Immature natural killer cell (primary cell): ENCODE measurements at regions not wholly inside any gene's neighbourhood (a gene's known extent, or its start where the extent isn't known, plus 50 kb on each side); places are given as distances from the start of the nearest gene placed in this dataset.

Experiments
- DNase-seq, 3 donors: peaks; one replicate each; pipeline ENCODE4 v3.0.0; 2022; ENCODE audit warnings: mixed read lengths in 1 of 3
- H3K27ac Mint-ChIP-seq, 6 donors: one replicate each; pipeline ENCODE4 v1.8.0; 2020; ENCODE audit warnings: mixed read lengths in 6 of 6, mild to moderate bottlenecking in 5 of 6, inconsistent platforms in 4 of 6, moderate library complexity in 3 of 6
- H3K27me3 Mint-ChIP-seq, 3 donors: one replicate each; pipeline ENCODE4 v1.8.0; 2020 to 2021; ENCODE audit warnings: low read depth in 3 of 3, mild to moderate bottlenecking in 3 of 3, mixed read lengths in 3 of 3, moderate library complexity in 3 of 3, inconsistent platforms in 1 of 3
- H3K36me3 Mint-ChIP-seq, 3 donors: one replicate each; pipeline ENCODE4 v1.8.0; 2020; ENCODE audit warnings: mixed read lengths in 3 of 3, inconsistent platforms in 2 of 3, mild to moderate bottlenecking in 2 of 3
- H3K4me1 Mint-ChIP-seq, 2 donors: one replicate each; pipeline ENCODE4 v1.8.0; 2020; ENCODE audit warnings: inconsistent platforms in 2 of 2, mild to moderate bottlenecking in 2 of 2, mixed read lengths in 2 of 2, moderate library complexity in 1 of 2
- H3K4me3 Mint-ChIP-seq, 5 donors: one replicate each; pipeline ENCODE4 v1.8.0; 2020; ENCODE audit warnings: mild to moderate bottlenecking in 5 of 5, mixed read lengths in 5 of 5, inconsistent platforms in 3 of 5, moderate library complexity in 3 of 5
- H3K9me3 Mint-ChIP-seq, 6 donors: one replicate each; pipeline ENCODE4 v1.8.0; 2020; ENCODE audit warnings: mild to moderate bottlenecking in 6 of 6, mixed read lengths in 6 of 6, inconsistent platforms in 4 of 6, moderate library complexity in 3 of 6

DNA sequence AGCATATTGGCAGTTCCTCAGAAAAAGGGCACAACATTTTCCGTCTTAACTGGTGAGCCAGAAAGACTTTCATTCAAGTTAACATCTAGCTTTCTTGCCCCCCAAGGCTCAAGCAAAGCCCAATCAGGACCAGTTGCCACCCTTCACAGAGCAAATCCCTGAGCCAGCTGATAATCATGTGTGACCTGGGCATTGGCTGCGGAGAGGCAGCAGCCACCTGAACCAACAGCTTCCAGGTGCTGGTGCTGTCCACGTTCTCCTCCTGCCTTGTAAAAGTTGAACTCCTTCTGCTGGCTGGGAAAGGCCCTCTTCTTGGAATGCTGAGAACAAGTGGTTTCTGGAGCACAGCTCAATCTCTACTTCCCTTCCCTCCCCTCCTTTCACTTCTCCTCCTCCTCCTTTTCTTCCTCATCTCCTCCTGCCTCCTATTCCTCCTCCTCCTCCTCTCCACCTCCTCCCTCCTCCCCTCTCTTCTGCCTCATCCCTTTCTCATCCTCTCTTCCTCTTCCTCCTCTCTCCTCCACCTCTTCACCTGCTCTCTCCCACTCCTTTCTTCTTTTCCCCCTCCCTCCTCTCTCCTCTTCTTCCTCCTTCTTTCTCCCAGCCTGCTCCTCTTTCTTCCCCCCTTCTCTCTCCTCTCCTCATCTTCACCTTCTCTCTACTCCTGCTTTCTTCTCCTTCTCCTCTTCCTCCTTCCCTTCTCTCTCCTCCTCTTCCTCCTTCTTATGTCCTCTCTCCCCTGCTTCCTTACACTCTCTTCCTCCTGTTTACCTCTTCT lies 140.6 kb downstream of the JCAD start:
- no peak overlapping the region for H3K27ac Mint-ChIP-seq
- no peaks in the 10 kb centered on the region for H3K4me1 Mint-ChIP-seq
- H3K36me3 Mint-ChIP-seq = no peaks in the 10 kb centered on the region
- no peaks in the 10 kb centered on the region for H3K9me3 Mint-ChIP-seq
- H3K4me3 Mint-ChIP-seq = no peak overlapping the region
- peaks cover 2 to 9% (median 3%) of the 10 kb centered on the region in 3 donors for H3K27me3 Mint-ChIP-seq
- no peak for DNase-seq

GRCh38 chr10:29917311-29917710 lies 142.1 kb downstream of the JCAD start:
- no peak for DNase-seq
- Mint-ChIP-seq H3K36me3 (no peaks in the 10 kb centered on the region), H3K9me3 (no peaks in the 10 kb centered on the region), H3K4me3 (no peak overlapping the region), H3K4me1 (no peaks in the 10 kb centered on the region), H3K27me3 (peaks cover 2 to 9% (median 2%) of the 10 kb centered on the region in 3 donors), H3K27ac (no peak overlapping the region)

DNA sequence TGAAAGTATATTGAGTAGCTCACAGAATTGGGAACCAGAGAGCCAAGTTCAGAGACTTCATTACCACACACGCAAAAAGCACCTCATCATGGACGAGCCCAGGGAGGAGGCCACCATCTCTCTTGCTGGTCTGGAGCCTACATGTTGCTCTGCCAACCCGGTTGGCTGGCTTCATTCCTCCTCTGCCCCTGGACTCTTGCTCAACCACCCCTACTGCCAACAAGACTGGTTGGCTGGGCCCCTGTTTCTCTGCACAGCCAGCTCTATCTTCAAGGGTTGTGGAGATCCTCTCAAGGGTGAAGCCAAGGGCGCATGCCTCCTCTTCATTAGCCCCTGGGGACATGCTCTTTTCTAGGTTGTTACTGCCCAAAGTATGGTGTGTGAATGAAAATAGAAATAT lies 142.7 kb downstream of the JCAD start:
- no peak overlapping the region for H3K27ac Mint-ChIP-seq
- H3K4me1 Mint-ChIP-seq = no peaks in the 10 kb centered on the region
- H3K36me3 Mint-ChIP-seq = no peaks in the 10 kb centered on the region
- no peak overlapping the region for H3K4me3 Mint-ChIP-seq
- no peak for DNase-seq
- H3K27me3 Mint-ChIP-seq = peaks cover 2 to 9% (median 2%) of the 10 kb centered on the region in 3 donors
- H3K9me3 Mint-ChIP-seq = no peaks in the 10 kb centered on the region

DNA sequence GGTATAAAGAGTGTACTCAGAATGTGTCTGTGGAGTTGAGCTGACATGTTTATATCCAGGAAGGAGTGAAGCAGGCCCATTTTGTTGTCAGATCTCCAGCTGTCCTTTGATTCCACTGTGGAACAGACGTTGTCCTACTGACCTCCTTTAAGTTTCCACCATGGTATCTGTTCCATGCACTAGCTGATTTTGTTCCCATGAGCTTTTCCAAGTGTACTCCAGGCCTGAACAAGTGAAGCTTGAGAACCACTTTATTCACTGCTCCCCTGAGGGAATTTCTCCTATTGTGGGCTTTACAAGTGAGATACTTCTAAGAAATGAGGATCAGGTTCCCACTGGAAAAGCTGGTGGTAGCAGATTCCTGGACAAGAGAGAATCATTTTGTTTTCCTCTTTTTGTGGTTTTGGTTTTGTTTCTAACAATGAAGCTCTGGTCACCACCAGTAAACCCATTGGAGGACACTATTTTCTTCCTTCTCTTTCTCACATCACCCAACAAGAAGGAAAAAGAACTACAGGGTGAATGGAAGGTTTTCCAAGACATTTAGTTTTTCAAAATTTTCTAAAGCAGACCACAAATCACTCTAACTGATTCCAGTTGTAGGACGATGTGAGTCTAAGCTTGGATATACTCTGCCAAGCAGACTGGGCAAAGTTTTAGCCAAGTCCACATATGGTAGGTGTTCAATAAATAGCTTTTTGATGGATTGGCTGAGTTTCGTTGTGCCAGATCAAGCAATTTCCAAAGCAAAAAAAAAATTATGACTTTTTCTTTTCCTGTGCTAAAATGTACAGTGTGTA lies 144.2 kb downstream of the JCAD start:
- no peaks in the 10 kb centered on the region for H3K36me3 Mint-ChIP-seq
- no peaks in the 10 kb centered on the region for H3K4me1 Mint-ChIP-seq
- H3K9me3 Mint-ChIP-seq = peaks cover 0 to 2% (median 0%) of the 10 kb centered on the region in 6 donors
- H3K27ac Mint-ChIP-seq = no peak overlapping the region
- no peak for DNase-seq
- peaks cover 2 to 15% (median 4%) of the 10 kb centered on the region in 3 donors for H3K27me3 Mint-ChIP-seq
- H3K4me3 Mint-ChIP-seq = no peak overlapping the region

DNA sequence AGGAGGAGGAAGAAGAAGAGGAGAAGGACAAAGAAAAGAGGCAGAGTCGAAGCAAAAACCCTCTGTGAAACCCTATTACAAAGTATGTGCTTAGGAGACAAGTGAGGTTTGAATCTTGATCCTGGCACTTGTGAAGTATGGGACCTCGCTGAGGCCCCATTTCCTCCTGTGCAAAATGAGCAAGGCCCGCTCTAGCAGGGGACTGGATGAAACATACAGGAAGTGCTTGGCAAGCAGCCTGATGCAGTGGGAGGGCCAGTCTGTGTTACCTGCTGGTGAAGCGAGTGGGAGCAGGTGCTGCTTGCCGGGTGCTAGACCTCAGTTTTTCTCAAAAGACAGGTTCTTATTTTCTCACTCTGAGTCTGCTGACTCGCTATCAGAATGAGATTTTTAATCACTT lies 150.4 kb downstream of the JCAD start:
- H3K27me3 Mint-ChIP-seq = peaks cover 2 to 12% (median 5%) of the 10 kb centered on the region in 3 donors
- H3K27ac Mint-ChIP-seq = no peak overlapping the region
- H3K36me3 Mint-ChIP-seq = no peaks in the 10 kb centered on the region
- peaks cover 4 to 8% of the 10 kb centered on the region in 2 donors for H3K4me1 Mint-ChIP-seq
- H3K4me3 Mint-ChIP-seq = no peak overlapping the region
- no peak for DNase-seq
- peaks cover 0 to 5% (median 0%) of the 10 kb centered on the region in 6 donors for H3K9me3 Mint-ChIP-seq

DNA sequence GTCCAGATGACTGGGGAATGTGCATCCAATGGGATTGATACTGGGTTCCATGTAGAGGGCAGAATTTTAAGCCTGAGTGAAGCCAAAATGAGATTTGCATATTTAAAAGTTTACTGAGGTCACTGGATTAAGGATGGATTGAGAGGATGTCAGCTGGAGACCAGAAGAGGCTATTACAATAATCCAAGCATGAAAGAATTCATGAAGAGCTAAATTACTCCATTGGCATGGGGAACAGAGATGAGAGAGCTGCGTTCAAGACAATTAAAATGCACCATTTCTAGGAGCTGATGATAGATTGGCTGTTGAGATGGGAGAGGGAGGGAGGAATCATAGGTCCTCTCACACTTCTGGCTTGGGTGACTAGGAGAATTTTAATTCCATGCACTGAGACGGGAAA lies 158.5 kb downstream of the JCAD start:
- no peak overlapping the region for H3K4me3 Mint-ChIP-seq
- H3K27me3 Mint-ChIP-seq = peaks cover 0 to 5% (median 4%) of the 10 kb centered on the region in 3 donors
- no peaks in the 10 kb centered on the region for H3K4me1 Mint-ChIP-seq
- no peaks in the 10 kb centered on the region for H3K36me3 Mint-ChIP-seq
- no peak for DNase-seq
- H3K9me3 Mint-ChIP-seq = peaks cover 0 to 3% (median 0%) of the 10 kb centered on the region in 6 donors
- H3K27ac Mint-ChIP-seq = no peak overlapping the region

DNA sequence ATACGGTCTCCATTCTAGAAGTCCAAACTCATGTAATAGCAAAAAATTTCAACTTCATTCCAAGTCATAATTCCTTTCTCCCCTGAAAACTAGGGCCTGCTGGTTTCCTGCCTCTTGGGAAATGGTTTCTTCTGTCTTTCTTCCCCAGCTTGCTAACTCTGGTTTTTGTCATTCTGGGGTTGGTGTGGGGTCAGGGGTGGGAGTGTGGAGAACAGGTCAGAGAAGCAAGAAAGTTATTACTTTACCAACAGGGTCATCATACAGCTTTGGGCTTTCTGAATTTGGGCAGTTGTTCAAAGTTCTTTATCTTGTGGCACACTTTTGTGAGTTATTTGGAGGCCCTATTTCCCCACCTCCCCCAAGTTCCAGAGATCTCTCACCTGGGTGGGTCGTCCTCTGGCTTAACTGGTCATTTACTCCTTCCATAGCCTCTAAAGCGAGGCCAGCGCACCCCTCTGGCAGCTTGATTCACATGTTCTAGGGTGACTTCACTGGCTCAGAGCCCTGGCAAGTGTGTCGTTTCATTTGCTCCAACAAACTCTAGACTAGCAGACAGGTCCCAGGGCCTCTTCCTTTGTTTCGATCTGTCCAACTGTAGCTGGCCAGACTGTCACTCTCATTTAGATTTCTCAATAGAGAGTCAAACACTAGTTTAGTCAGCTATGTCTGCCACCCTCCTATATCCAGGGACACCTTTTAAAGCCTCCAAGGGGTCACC lies 161.2 kb downstream of the JCAD start:
- no peak overlapping the region for H3K27ac Mint-ChIP-seq
- no peaks in the 10 kb centered on the region for H3K4me1 Mint-ChIP-seq
- H3K9me3 Mint-ChIP-seq = peaks cover 0 to 3% (median 0%) of the 10 kb centered on the region in 6 donors
- no peak overlapping the region for H3K4me3 Mint-ChIP-seq
- no peak for DNase-seq
- peaks cover 0 to 11% (median 5%) of the 10 kb centered on the region in 3 donors for H3K27me3 Mint-ChIP-seq
- no peaks in the 10 kb centered on the region for H3K36me3 Mint-ChIP-seq

GRCh38 chr10:29897430-29897829 lies 162.0 kb downstream of the JCAD start:
- Mint-ChIP-seq H3K9me3 (peaks cover 0 to 3% (median 0%) of the 10 kb centered on the region in 6 donors), H3K36me3 (no peaks in the 10 kb centered on the region), H3K4me1 (no peaks in the 10 kb centered on the region), H3K27me3 (peaks cover 0 to 11% (median 5%) of the 10 kb centered on the region in 3 donors), H3K4me3 (no peak overlapping the region), H3K27ac (no peak overlapping the region)
- no peak for DNase-seq

GRCh38 chr10:29896053-29896452 lies 163.3 kb downstream of the JCAD start:
- H3K27me3 Mint-ChIP-seq = peaks cover 0 to 11% (median 3%) of the 10 kb centered on the region in 3 donors
- peaks cover 0 to 3% (median 0%) of the 10 kb centered on the region in 6 donors for H3K9me3 Mint-ChIP-seq

GRCh38 chr10:29895456-29895855 lies 163.9 kb downstream of the JCAD start:
- Mint-ChIP-seq H3K27ac (no peak overlapping the region), H3K4me3 (no peak overlapping the region), H3K4me1 (no peaks in the 10 kb centered on the region), H3K9me3 (peaks cover 0 to 3% (median 0%) of the 10 kb centered on the region in 6 donors), H3K27me3 (peaks cover 0 to 9% (median 3%) of the 10 kb centered on the region in 3 donors), H3K36me3 (no peaks in the 10 kb centered on the region)
- no peak for DNase-seq

More at GRCh38 chr10:29896053-29896452, 163.3 kb downstream of the JCAD start:
- no peak for DNase-seq
- no peaks in the 10 kb centered on the region for H3K4me1 Mint-ChIP-seq
- no peaks in the 10 kb centered on the region for H3K36me3 Mint-ChIP-seq
- H3K27ac Mint-ChIP-seq = no peak overlapping the region
- H3K4me3 Mint-ChIP-seq = no peak overlapping the region

DNA sequence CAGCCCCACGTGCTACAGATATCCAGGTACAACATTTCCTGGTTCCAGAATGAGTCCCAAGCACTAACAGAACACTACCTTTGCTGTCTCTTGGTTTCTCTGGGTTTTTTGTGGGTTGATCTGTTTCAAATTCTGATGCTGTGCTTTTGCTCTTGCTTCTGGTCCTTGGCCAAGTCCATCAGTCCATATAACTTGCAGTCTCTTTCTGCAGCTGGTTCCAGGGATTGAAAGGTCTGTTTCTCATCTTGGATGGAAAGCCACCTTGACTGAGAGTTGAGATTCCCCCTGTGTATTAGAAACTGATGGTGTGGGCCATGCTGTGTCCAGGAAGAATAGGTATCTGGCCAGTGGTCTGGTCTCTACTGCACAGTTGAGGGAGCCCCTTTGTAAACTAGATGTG lies 171.1 kb downstream of the JCAD start:
- H3K4me3 Mint-ChIP-seq = no peak overlapping the region
- H3K27me3 Mint-ChIP-seq = peaks cover 0 to 9% (median 2%) of the 10 kb centered on the region in 3 donors
- no peaks in the 10 kb centered on the region for H3K9me3 Mint-ChIP-seq
- no peaks in the 10 kb centered on the region for H3K4me1 Mint-ChIP-seq
- H3K27ac Mint-ChIP-seq = no peak overlapping the region
- no peak for DNase-seq
- no peaks in the 10 kb centered on the region for H3K36me3 Mint-ChIP-seq

- no peaks in the 10 kb centered on the region for H3K9me3 Mint-ChIP-seq
- no peak overlapping the region for H3K27ac Mint-ChIP-seq
- H3K27me3 Mint-ChIP-seq = peaks cover 0 to 9% (median 2%) of the 10 kb centered on the region in 3 donors
- H3K4me3 Mint-ChIP-seq = no peak overlapping the region
- no peak for DNase-seq
- H3K36me3 Mint-ChIP-seq = no peaks in the 10 kb centered on the region
- no peaks in the 10 kb centered on the region for H3K4me1 Mint-ChIP-seq
Observed at GRCh38 chr10:29886299-29886698, 173.1 kb downstream of the JCAD start.

DNA sequence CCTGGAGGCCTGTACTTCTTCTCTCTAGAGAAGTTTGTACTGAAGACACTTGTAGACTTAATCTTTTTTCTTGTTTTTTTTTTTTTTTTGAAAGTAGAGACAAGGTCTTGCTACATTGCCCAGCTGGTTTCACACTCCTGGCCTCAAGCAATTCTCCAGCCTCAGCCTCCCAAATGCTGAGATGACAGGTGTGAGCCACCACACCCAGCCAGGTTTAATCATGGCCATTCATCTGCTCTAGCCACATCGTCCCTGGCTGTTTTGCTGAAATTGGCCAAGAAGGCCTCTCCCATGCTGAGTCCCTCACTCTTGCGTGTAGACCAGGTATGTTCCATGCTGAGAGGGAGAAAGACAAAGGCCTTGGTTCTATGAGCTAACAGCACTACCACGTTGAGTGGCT lies 176.2 kb downstream of the JCAD start:
- DNase-seq = no peak
- Mint-ChIP-seq H3K27me3 (peaks cover 0 to 9% (median 7%) of the 10 kb centered on the region in 3 donors), H3K27ac (no peak overlapping the region), H3K9me3 (no peaks in the 10 kb centered on the region), H3K36me3 (no peaks in the 10 kb centered on the region), H3K4me3 (no peak overlapping the region), H3K4me1 (no peaks in the 10 kb centered on the region)

GRCh38 chr10:29882766-29883165 lies 176.6 kb downstream of the JCAD start:
- Mint-ChIP-seq H3K27me3 (peaks cover 0 to 9% (median 8%) of the 10 kb centered on the region in 3 donors), H3K27ac (no peak overlapping the region), H3K9me3 (no peaks in the 10 kb centered on the region), H3K36me3 (no peaks in the 10 kb centered on the region), H3K4me1 (no peaks in the 10 kb centered on the region), H3K4me3 (no peak overlapping the region)
- no peak for DNase-seq
